ENCODE measurements at regions not wholly inside any gene's neighbourhood (a gene's known extent, or its start where the extent isn't known, plus 50 kb on each side); places are given as distances from the start of the nearest gene placed in this dataset.
"Not testable (repeated sequence)": the region's sequence is repeated elsewhere in the genome, so short reads cannot be mapped to it uniquely, and the experiment has no call there.

DNA sequence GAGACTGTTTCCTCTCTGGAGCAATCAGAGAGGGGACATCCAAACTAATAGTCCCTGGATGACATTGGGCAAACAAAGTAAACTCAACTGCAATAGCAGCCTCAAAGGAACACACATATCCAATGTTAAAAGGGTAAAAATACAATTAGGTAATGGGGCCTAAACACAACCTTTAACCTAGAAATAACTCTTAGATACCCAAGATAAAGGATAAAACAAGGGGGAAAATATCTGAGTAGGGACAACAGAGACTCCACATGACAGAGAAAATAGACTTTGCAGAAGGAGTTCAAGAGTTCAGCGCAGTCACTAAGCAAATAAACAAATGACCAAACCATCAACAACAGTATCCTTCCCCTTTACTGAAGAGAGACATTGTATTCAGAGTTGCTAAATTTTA, 149.3 kb downstream of the FBXO4 start:
- TF ChIP-seq, protein P1, sequence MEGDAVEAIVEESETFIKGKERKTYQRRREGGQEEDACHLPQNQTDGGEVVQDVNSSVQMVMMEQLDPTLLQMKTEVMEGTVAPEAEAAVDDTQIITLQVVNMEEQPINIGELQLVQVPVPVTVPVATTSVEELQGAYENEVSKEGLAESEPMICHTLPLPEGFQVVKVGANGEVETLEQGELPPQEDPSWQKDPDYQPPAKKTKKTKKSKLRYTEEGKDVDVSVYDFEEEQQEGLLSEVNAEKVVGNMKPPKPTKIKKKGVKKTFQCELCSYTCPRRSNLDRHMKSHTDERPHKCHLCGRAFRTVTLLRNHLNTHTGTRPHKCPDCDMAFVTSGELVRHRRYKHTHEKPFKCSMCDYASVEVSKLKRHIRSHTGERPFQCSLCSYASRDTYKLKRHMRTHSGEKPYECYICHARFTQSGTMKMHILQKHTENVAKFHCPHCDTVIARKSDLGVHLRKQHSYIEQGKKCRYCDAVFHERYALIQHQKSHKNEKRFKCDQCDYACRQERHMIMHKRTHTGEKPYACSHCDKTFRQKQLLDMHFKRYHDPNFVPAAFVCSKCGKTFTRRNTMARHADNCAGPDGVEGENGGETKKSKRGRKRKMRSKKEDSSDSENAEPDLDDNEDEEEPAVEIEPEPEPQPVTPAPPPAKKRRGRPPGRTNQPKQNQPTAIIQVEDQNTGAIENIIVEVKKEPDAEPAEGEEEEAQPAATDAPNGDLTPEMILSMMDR (IDR thresholded peaks at IDR 0.05; ENCODE audit: extremely low read depth, missing control alignments): no peak
- DNase-seq (ENCODE audit: low spot score): no peak

DNA sequence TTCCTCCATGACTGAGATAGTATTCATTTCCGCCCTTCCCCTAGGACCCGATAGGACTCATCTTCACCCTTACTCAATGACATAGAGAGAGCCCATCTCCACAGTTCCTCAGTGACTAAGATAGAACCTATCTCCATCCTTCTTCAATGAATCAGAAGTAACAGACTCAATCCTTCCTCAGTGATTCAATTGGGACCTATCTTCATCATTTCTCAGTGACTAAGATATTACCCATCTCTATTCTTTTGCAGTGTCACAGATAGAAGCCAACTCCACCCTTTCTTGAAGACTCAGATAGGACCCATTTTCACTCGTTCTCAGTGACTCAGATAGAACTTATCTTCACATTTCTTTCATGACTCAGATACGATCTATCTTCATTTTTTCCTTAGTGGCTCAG, 164.6 kb downstream of the FBXO4 start:
- DNase-seq (ENCODE audit: low spot score): no peak
- TF ChIP-seq, protein P1 (IDR thresholded peaks at IDR 0.05; ENCODE audit: extremely low read depth, missing control alignments): no peak

DNA sequence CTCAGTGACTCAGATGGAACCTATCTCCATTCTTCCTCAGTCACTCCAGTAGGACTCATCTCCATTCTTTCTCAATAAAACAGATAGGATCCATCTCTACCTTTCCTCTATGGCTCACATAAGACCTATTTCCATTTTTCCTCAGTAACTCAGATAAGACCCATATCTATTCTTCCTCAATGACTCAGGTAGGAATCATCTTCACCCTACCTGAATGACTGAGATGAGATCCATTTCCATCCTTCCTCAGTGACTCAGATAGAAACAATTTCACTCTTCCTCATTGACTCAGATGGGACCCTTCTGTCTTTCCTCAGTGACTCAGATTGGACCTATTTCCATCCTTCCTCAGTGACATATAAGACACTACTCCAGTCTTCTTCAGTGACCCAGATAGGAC, 165.1 kb downstream of the FBXO4 start:
- no peak for DNase-seq (ENCODE audit: low spot score)
- TF ChIP-seq, protein P1 (IDR thresholded peaks at IDR 0.05; ENCODE audit: extremely low read depth, missing control alignments): no peak

DNA sequence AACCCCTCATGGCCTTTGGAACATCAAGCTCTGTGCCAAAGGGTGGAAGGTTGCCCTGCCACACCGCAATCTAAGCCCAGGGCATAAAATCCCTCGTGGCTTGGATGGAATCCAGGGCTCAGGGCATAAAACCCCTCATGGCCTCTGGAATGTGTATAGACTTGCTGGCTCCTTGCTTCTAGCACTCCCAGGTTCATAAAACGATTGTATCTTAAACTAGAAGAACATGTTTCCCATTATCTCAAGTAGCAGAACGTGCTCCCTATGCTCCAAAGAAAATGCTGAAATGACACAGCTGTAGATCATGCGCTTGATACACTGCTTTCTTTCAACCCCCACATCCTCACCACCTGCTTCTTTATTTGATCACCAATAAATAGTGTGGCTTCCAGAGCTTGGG, 174.8 kb downstream of the FBXO4 start:
- DNase-seq (ENCODE audit: low spot score): not testable (repeated sequence)

DNA sequence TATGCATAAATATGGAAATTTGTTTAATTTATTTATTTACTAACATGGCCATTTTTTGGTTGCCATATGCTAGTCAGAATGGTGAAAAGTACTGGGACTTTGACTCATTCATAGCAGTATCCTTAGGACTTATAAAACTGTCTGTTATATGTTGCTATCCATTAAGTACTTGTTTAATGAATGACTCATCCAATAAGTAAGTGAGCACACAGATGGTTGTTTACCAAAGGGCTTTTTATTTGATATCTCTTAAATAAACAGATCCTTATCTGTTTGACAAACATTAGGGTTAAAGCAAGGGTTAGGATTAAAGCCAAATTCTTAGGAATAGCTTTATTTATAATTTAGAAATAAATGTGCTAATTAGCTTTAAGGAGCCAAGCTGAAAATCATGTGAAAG, 183.4 kb downstream of the FBXO4 start:
- TF ChIP-seq, protein P1 (IDR thresholded peaks at IDR 0.05; ENCODE audit: extremely low read depth, missing control alignments): no peak
- no peak for DNase-seq (ENCODE audit: low spot score)

DNA sequence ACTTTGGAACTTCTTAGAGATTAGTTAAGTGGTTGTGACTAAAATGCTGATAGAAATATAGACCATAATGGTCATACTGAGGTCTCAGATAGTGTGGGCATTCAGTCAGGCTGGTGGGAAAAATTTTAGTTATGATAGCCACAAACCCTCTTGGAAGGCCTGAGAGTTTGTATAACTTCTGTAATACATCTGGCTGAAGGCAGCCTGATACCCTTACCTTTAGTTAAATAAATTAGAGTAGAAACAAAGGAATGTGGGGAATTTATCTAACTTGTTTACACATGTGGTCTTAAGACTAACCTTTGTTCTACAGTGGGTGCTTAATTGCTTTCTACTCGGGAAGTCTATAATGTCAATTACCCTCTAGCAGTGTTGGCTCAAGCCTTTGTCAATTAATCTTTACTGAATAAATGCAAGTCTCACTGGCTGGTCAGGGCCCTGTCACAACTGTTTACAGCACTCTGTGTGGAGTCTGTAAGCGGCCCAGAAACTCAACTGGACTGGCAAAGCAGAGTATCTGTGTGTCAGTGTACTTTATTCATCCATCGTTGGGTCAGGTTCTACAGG, 184.0 kb downstream of the FBXO4 start:
- DNase-seq (ENCODE audit: low spot score): no peak
- TF ChIP-seq, protein P1 (IDR thresholded peaks at IDR 0.05; ENCODE audit: extremely low read depth, missing control alignments): no peak

DNA sequence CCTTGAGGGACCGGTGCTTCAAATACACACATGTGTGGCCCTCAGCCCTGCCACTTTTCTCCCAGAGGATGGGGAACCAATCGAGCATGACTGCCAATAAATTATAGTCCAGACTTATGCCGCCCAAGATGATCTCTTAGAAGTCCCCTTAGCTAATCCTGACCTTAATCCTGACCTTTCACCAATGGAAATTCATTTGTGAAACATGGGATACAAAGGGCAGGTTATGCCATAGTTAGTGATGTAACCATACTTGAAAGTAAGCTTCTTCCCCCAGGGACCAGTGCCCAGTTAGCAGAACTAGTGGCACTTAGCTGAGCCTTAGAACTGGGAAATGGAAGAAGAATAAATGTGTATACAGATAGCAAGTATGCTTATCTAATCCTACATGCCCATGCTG, 190.6 kb downstream of the FBXO4 start:
- DNase-seq (ENCODE audit: low spot score): not testable (repeated sequence)

DNA sequence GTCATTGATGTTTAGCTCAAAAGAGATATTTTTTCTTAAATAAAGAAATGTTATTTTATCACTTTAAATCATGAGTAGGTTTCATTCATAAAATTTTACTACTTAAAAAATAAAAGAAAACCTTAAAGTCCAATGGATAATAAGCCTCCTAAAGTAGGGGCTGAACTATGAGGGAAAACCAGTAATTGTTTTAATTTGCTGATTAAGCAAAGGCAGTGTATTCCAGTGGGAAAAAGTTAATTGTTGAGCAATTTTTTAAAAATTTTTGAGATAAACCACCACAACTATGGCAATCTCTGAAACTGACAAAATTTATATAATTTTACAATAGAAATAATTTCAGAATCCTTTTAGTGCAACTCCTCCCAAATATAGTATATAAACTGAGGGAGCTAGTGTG, 195.0 kb downstream of the FBXO4 start:
- TF ChIP-seq, protein P1 (IDR thresholded peaks at IDR 0.05; ENCODE audit: extremely low read depth, missing control alignments): no peak
- DNase-seq (ENCODE audit: low spot score): no peak

DNA sequence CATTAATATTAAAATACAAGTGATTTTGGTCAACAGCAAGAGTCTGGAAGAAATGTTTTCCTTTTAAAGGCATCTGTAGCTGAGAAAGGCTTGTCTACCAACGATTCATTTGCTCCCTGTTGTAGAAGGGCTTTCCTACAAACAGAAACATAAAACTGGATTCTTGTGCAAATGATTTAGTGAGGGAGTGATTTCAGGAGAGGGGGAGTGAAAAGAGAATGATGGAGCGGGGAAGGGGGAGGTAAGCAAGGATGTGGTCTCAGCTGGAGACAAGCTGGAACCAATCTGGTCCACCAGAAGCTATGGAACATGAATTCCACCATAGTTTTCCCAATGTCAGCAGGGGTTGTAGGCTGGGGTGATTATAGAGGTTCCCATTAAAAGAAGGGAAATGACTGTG, 196.3 kb downstream of the FBXO4 start:
- TF ChIP-seq, protein P1 (IDR thresholded peaks at IDR 0.05; ENCODE audit: extremely low read depth, missing control alignments): no peak
- DNase-seq (ENCODE audit: low spot score): no peak
